ENCODE measurements at regions not wholly inside any gene's neighbourhood (a gene's known extent, or its start where the extent isn't known, plus 50 kb on each side); places are given as distances from the start of the nearest gene placed in this dataset.

DNA sequence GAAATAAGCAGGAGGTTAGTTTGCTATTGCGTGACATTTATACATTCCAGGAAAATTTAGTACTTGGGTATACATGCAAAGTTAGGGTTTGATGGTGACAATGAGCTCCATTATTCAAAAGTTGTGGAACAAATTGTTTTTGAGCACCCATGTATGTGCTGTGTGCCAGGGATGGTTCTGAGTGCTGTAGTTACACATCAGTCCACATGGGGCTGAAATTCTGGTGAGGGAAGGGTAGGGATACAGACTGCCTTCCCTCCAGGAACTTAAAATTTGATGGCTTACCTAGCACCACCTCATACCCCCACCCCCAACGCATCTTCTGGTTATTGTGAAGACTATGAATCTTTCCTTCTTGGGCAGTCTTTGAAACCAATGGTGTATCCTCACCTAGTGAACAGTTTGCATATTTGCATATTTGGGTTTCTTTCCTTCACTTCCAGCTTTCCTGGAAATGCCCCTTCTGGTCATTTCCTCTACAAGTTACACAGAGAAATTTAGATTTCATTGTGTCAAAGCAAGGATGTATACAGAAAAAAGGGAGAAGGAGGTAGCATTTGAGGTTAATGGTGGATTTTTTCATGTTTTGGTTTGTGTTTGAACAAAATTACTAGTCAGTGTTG, 222.0 kb upstream of the IL12A start:
- TF ChIP-seq, protein P1, sequence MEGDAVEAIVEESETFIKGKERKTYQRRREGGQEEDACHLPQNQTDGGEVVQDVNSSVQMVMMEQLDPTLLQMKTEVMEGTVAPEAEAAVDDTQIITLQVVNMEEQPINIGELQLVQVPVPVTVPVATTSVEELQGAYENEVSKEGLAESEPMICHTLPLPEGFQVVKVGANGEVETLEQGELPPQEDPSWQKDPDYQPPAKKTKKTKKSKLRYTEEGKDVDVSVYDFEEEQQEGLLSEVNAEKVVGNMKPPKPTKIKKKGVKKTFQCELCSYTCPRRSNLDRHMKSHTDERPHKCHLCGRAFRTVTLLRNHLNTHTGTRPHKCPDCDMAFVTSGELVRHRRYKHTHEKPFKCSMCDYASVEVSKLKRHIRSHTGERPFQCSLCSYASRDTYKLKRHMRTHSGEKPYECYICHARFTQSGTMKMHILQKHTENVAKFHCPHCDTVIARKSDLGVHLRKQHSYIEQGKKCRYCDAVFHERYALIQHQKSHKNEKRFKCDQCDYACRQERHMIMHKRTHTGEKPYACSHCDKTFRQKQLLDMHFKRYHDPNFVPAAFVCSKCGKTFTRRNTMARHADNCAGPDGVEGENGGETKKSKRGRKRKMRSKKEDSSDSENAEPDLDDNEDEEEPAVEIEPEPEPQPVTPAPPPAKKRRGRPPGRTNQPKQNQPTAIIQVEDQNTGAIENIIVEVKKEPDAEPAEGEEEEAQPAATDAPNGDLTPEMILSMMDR (IDR thresholded peaks at IDR 0.05; ENCODE audit: poor library complexity), result peak; percentile 20
- no peak for TF ChIP-seq EZH2 (IDR thresholded peaks at IDR 0.05; ENCODE audit: borderline replicate concordance)

Measured in hepatocyte (in vitro differentiated cells).